H54 (cell line): ENCODE measurements at regions not wholly inside any gene's neighbourhood (a gene's known extent, or its start where the extent isn't known, plus 50 kb on each side); places are given as distances from the start of the nearest gene placed in this dataset.
A peak's percentile ranks its signal among the peaks of the same experiment; 100 is the strongest.

Experiments used
- DNase-seq: peaks from one replicate; pipeline ENCODE4 v3.0.0; 2011; ENCODE audit warnings: low spot score, mixed read lengths; ENCODE audit not compliant: insufficient read length
- FAIRE-seq: peaks from 3 replicates; lab custom pipeline; 2011; peaks lifted over from hg19 to GRCh38; lab: Jason Lieb, UNC
- POLR2A ChIP-seq: IDR thresholded peaks from 2 replicates; pipeline ENCODE4 v1.6.1; 2011; ENCODE audit warnings: low read depth, mild to moderate bottlenecking, low read length

- TF ChIP-seq POLR2A: no peak
- DNase-seq (no peak), FAIRE-seq (no peak)
Observed at GRCh38 chr9:126151031-126151685, 175.5 kb upstream of the MVB12B start.

- peak; percentile 47 for DNase-seq
- FAIRE-seq: no peak
- TF ChIP-seq POLR2A: no peak
Observed at GRCh38 chr9:126151686-126152134, 174.9 kb upstream of the MVB12B start.

GRCh38 chr9:126152622-126153362 lies 173.8 kb upstream of the MVB12B start:
- TF ChIP-seq POLR2A: no peak
- DNase-seq: no peak
- FAIRE-seq: no peak

GRCh38 chr9:126153382-126153781 lies 173.2 kb upstream of the MVB12B start:
- no peak for TF ChIP-seq POLR2A
- DNase-seq (no peak), FAIRE-seq (no peak)

- TF ChIP-seq POLR2A: no peak
- FAIRE-seq (no peak), DNase-seq (no peak)
Observed at GRCh38 chr9:126154182-126154827, 172.3 kb upstream of the MVB12B start.

GRCh38 chr9:126154869-126155268 lies 171.8 kb upstream of the MVB12B start:
- FAIRE-seq: no peak
- DNase-seq: no peak
- TF ChIP-seq POLR2A: no peak

GRCh38 chr9:126155756-126156664 lies 170.6 kb upstream of the MVB12B start:
- TF ChIP-seq POLR2A: no peak
- no peak for FAIRE-seq

GRCh38 chr9:126156898-126157297 lies 169.7 kb upstream of the MVB12B start:
- DNase-seq: no peak
- no peak for TF ChIP-seq POLR2A
- FAIRE-seq: no peak

More at GRCh38 chr9:126155756-126156664, 170.6 kb upstream of the MVB12B start:
- no peak for DNase-seq

- DNase-seq (no peak), FAIRE-seq (no peak)
- TF ChIP-seq POLR2A: no peak
Observed at GRCh38 chr9:126157423-126157822, 169.2 kb upstream of the MVB12B start.

GRCh38 chr9:126157826-126158587 lies 168.6 kb upstream of the MVB12B start:
- TF ChIP-seq POLR2A: no peak
- DNase-seq (no peak), FAIRE-seq (no peak)

GRCh38 chr9:126158588-126159429 lies 167.8 kb upstream of the MVB12B start:
- TF ChIP-seq POLR2A: no peak
- DNase-seq: no peak
- FAIRE-seq: no peak
